A549 (cell line): ENCODE measurements at regions not wholly inside any gene's neighbourhood (a gene's known extent, or its start where the extent isn't known, plus 50 kb on each side); places are given as distances from the start of the nearest gene placed in this dataset.

Experiments used
- ATAC-seq, 2 experiments: fragments of 200-7000 bp in 1 of 2; fragments of >200 bp in 1 of 2; cut with Nextera tagmentation in 1 of 2; cut with Tn5 transposase in 1 of 2; 3 replicates each; pipeline versions ENCODE4 v1.8.0 to v1.9.1; 2018 to 2020; ENCODE audit warnings: mild to moderate bottlenecking in 1 of 2, moderate library complexity in 1 of 2
- CTCF ChIA-PET: fragments of 300-600 bp; sonication (Branson Sonifier 250); formaldehyde crosslinking; extraction: SDS; loops from one replicate; lab custom pipeline; 2021; ENCODE audit warnings: antibody characterized with exemption, inconsistent platforms; lab: Yijun Ruan, JAX
- POLR2A ChIA-PET: fragments of 350-600 bp; formaldehyde crosslinking; extraction: SDS; loops from one replicate; lab custom pipeline; 2021; ENCODE audit warnings: antibody characterized with exemption, inconsistent platforms; lab: Yijun Ruan, JAX
- DNase-seq, 2 experiments: peaks; one replicate each; pipeline versions ENCODE4 v3.0.0 to v3.0.0-alpha.2; 2011 to 2016; ENCODE audit warnings: low read depth in 1 of 2, low spot score in 1 of 2
- FAIRE-seq: peaks from 2 replicates; lab custom pipeline; 2011; peaks lifted over from hg19 to GRCh38; lab: Jason Lieb, UNC
- H3K27ac ChIP-seq, 2 experiments: fragments of >200 bp; sonication (Bioruptor Twin); formaldehyde crosslinking; 3 replicates each; pipeline ENCODE4 v1.5.1; 2016 to 2017
- H3K4me1 ChIP-seq: fragments of >200 bp; sonication (Bioruptor Twin); formaldehyde crosslinking; 3 replicates; pipeline ENCODE4 v1.6.1; 2016
- H3K4me2 ChIP-seq: fragments of >200 bp; sonication (Bioruptor Twin); formaldehyde crosslinking; 3 replicates; pipeline ENCODE4 v1.6.1; 2016
- H3K4me3 ChIP-seq: fragments of >200 bp; sonication (Bioruptor Twin); formaldehyde crosslinking; 3 replicates; pipeline ENCODE4 v1.5.1; 2016
- H3K9me3 ChIP-seq: fragments of >200 bp; sonication (Bioruptor Twin); formaldehyde crosslinking; 3 replicates; pipeline ENCODE4 v1.6.1; 2016
- CBX8 ChIP-seq: fragments of 200-600 bp; sonication (generic); IDR thresholded peaks from 2 replicates; pipeline ENCODE4 v1.6.1; 2016
- CHD4 ChIP-seq: fragments of 200-600 bp; sonication (generic); IDR thresholded peaks from 2 replicates; pipeline ENCODE4 v1.6.1; 2016; ENCODE audit warnings: antibody characterized with exemption, mild to moderate bottlenecking, borderline replicate concordance
- CTCF ChIP-seq: fragments of >200 bp; sonication (Bioruptor Twin); formaldehyde crosslinking; IDR thresholded peaks from 3 replicates; pipeline ENCODE4 v1.5.1; 2016
- FOSB ChIP-seq: fragments of 250-450 bp; sonication (Bioruptor Pico); IDR thresholded peaks from 2 replicates; pipeline ENCODE4 v1.5.0; 2020; ENCODE audit warnings: mild to moderate bottlenecking, moderate library complexity
- FOXS1 ChIP-seq: fragments of 250-450 bp; sonication (Bioruptor Pico); IDR thresholded peaks from 2 replicates; pipeline ENCODE4 v1.5.0; 2020; ENCODE audit warnings: mild to moderate bottlenecking, moderate library complexity
- HDAC2 ChIP-seq: fragments of 200-600 bp; sonication (generic); IDR thresholded peaks from 2 replicates; pipeline ENCODE4 v1.6.1; 2016
- HOXB13 ChIP-seq: fragments of 250-450 bp; sonication (Bioruptor Pico); IDR thresholded peaks from 2 replicates; pipeline ENCODE4 v1.5.0; 2020; ENCODE audit warnings: low read depth, mild to moderate bottlenecking, moderate library complexity
- MAZ ChIP-seq: fragments of 150-350 bp; IDR thresholded peaks from 2 replicates; pipeline ENCODE4 v1.6.1; 2014; ENCODE audit warnings: antibody characterized with exemption, low read depth, low read length, borderline replicate concordance
- MYC ChIP-seq: IDR thresholded peaks from 2 replicates; pipeline ENCODE4 v1.6.1; 2012; ENCODE audit warnings: mild to moderate bottlenecking, inconsistent platforms, low read length, improper control_type of control experiment, borderline replicate concordance
- NPAS2 ChIP-seq: fragments of 250-450 bp; sonication (Bioruptor Pico); IDR thresholded peaks from 2 replicates; pipeline ENCODE4 v1.8.0; 2022; ENCODE audit warnings: mild to moderate bottlenecking, moderate library complexity, borderline replicate concordance
- NR3C1 ChIP-seq: fragments of >200 bp; sonication (Bioruptor Twin); formaldehyde crosslinking; IDR thresholded peaks from 3 replicates; pipeline ENCODE4 v1.6.1; 2017
- PBX3 ChIP-seq: IDR thresholded peaks from 2 replicates; pipeline ENCODE4 v1.6.1; 2012
- PHF8 ChIP-seq: fragments of 200-600 bp; sonication (generic); IDR thresholded peaks from 2 replicates; pipeline ENCODE4 v1.6.1; 2016; ENCODE audit warnings: low read depth, mild to moderate bottlenecking, antibody characterized with exemption, moderate library complexity, borderline replicate concordance
- POLR2A ChIP-seq: IDR thresholded peaks from 2 replicates; pipeline ENCODE4 v1.6.1; 2012; ENCODE audit warnings: mild to moderate bottlenecking, low read length
- RARB ChIP-seq: fragments of 250-450 bp; sonication (Bioruptor Pico); IDR thresholded peaks from 2 replicates; pipeline ENCODE4 v1.8.0; 2021; ENCODE audit warnings: mild to moderate bottlenecking, moderate library complexity
- RCOR1 ChIP-seq: fragments of 150-350 bp; IDR thresholded peaks from 2 replicates; pipeline ENCODE4 v1.6.1; 2014; ENCODE audit warnings: antibody characterized with exemption, low read length, low read depth
- RFX5 ChIP-seq: fragments of 450-650 bp; IDR thresholded peaks from 2 replicates; pipeline ENCODE4 v1.7.1; 2014; ENCODE audit warnings: antibody characterized with exemption, mild to moderate bottlenecking, moderate library complexity
- TFCP2L1 ChIP-seq: fragments of 250-450 bp; sonication (Bioruptor Pico); IDR thresholded peaks from 2 replicates; pipeline ENCODE4 v1.5.0; 2021; ENCODE audit warnings: mild to moderate bottlenecking
- ZFP36 ChIP-seq: fragments of 450-650 bp; IDR thresholded peaks from 2 replicates; pipeline ENCODE4 v1.6.1; 2014; ENCODE audit warnings: borderline replicate concordance; ENCODE audit not compliant: partially characterized antibody
- ZNF302 ChIP-seq: fragments of 250-450 bp; sonication (Bioruptor Pico); IDR thresholded peaks from 2 replicates; pipeline ENCODE4 v1.9.0; 2021; ENCODE audit warnings: inconsistent platforms, mild to moderate bottlenecking, moderate library complexity
- WGBS: methylation state at CpG from one replicate; pipeline ENCODE4 v1.1.6; 2017; ENCODE audit errors: missing lambda C conversion rate; 5-methylcytosine and 5-hydroxymethylcytosine counted together
- TF ChIP-seq, protein P1 (sequence below): fragments of >200 bp; sonication (Bioruptor Twin); formaldehyde crosslinking; IDR thresholded peaks from 3 replicates; pipeline ENCODE4 v1.6.1; 2016
- TF ChIP-seq, protein P2 (sequence below): fragments of 250-450 bp; sonication (Bioruptor Pico); IDR thresholded peaks from 2 replicates; pipeline ENCODE4 v1.5.0; 2021; ENCODE audit warnings: mild to moderate bottlenecking, moderate library complexity, borderline replicate concordance

GRCh38 chr2:88253997-88254396, 83.9 kb downstream of the THNSL2 start:
- no peak overlapping the region for H3K4me3 ChIP-seq
- ATAC-seq, result no peak
- CTCF ChIA-PET, result interaction anchor here (0.6 kb wide), 1 partner anchor 100 kb away, joined by 3 read pairs; no protein-coding TSS in a partner anchor
- no peaks in the 10 kb centered on the region for H3K4me1 ChIP-seq
- H3K27ac ChIP-seq, result no peak overlapping the region
- no peak for FAIRE-seq
- 0% methylated on average over 1 of the region's 1 CpG for WGBS
- no peak for DNase-seq
- TF ChIP-seq TFCP2L1 (CRISPR knock-in tag), result no peak
- TF ChIP-seq, all 56 proteins: peak for 0
- POLR2A ChIA-PET, result no interaction called here
- Histone ChIP-seq H3K9me3 (no peaks in the 10 kb centered on the region), H3K4me2 (no peak overlapping the region)

DNA sequence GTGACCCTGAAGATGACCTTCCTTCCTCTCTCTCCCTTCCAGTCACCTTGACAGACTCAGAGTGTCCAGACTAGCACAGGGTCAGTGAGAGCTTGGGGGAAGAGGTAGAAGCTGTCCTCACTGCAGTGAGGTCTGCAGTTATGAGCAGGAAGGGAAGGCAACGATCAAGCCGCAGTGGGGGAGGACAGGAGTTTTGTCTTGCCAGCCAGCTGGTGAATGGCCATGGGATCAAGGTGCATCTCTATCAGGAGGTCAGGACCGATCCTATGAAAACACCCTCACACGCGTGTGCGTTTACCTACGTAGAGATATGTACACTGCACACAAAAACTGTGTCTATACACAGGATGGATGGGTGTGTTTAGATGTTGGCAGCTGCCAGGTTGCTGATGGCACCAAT, 83.2 kb downstream of the THNSL2 start:
- POLR2A ChIA-PET, result no interaction called here
- CTCF ChIA-PET, result interaction anchor here (0.6 to 1.1 kb wide), 2 partner anchors 101 to 193 kb away, joined by 3 read pairs; no protein-coding TSS in a partner anchor
- no peak for FAIRE-seq

DNA sequence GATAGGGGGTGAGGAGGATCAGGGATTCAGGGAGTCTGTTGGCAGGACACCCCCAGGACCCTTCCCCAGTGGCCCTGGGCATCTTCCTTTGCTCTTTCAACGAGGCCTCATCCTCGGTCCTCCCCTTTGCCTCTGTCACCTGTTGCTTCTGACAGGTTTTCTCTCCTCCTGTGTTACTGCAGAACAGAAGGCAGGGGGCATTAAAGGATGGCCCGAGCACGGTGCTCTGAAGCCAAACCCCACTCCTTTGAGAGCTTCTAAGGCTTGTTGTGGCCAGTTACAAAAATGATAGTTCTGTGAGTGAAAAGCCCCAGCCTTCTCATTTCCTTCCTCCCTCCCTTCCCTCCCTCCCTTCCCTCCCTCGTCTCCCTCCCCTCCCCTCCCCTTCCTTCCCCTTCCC, 82.5 kb downstream of the THNSL2 start:
- FAIRE-seq, result no peak
- CTCF ChIA-PET, result interaction anchor here (1.1 kb wide), 1 partner anchor 192 kb away, joined by 3 read pairs; no protein-coding TSS in a partner anchor
- Histone ChIP-seq H3K4me1 (no peaks in the 10 kb centered on the region), H3K27ac (no peak overlapping the region), H3K4me2 (no peak overlapping the region), H3K4me3 (no peak overlapping the region), H3K9me3 (no peaks in the 10 kb centered on the region)
- 2% methylated on average over 4 of the region's 5 CpGs for WGBS
- TF ChIP-seq MYC, result no peak
- no peak for TF ChIP-seq RCOR1
- no peak for TF ChIP-seq FOSB (CRISPR knock-in tag)
- TF ChIP-seq NR3C1, result no peak
- no peak for TF ChIP-seq RFX5
- TF ChIP-seq ZNF302, result no peak
- no peak for TF ChIP-seq HOXB13 (CRISPR knock-in tag)
- no peak for TF ChIP-seq CTCF
- no peak for TF ChIP-seq RARB (CRISPR knock-in tag)
- no peak for TF ChIP-seq PHF8
- TF ChIP-seq CHD4, result no peak
- TF ChIP-seq ZFP36, result no peak
- no peak for TF ChIP-seq POLR2A
- no peak for TF ChIP-seq TFCP2L1 (CRISPR knock-in tag)
- TF ChIP-seq, protein P1, sequence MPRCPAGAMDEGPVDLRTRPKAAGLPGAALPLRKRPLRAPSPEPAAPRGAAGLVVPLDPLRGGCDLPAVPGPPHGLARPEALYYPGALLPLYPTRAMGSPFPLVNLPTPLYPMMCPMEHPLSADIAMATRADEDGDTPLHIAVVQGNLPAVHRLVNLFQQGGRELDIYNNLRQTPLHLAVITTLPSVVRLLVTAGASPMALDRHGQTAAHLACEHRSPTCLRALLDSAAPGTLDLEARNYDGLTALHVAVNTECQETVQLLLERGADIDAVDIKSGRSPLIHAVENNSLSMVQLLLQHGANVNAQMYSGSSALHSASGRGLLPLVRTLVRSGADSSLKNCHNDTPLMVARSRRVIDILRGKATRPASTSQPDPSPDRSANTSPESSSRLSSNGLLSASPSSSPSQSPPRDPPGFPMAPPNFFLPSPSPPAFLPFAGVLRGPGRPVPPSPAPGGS, result no peak
- TF ChIP-seq, protein P2, sequence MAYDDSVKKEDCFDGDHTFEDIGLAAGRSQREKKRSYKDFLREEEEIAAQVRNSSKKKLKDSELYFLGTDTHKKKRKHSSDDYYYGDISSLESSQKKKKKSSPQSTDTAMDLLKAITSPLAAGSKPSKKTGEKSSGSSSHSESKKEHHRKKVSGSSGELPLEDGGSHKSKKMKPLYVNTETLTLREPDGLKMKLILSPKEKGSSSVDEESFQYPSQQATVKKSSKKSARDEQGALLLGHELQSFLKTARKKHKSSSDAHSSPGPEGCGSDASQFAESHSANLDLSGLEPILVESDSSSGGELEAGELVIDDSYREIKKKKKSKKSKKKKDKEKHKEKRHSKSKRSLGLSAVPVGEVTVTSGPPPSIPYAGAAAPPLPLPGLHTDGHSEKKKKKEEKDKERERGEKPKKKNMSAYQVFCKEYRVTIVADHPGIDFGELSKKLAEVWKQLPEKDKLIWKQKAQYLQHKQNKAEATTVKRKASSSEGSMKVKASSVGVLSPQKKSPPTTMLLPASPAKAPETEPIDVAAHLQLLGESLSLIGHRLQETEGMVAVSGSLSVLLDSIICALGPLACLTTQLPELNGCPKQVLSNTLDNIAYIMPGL (CRISPR knock-in tag), result no peak
- TF ChIP-seq PBX3, result no peak
- TF ChIP-seq NPAS2, result no peak
- TF ChIP-seq FOXS1 (CRISPR knock-in tag), result no peak
- no peak for ATAC-seq
- POLR2A ChIA-PET, result no interaction called here
- DNase-seq, result no peak

More for the DNA sequence above, 83.2 kb downstream of the THNSL2 start:
- TF ChIP-seq CBX8 (no peak), MAZ (no peak), HDAC2 (no peak), ZFP36 (no peak), NR3C1 (no peak)
- no peak overlapping the region for H3K4me3 ChIP-seq
- WGBS, result 67% methylated on average over 7 of the region's 7 CpGs
- no peak overlapping the region for H3K4me2 ChIP-seq
- DNase-seq, result no peak
- no peak overlapping the region for H3K27ac ChIP-seq
- ATAC-seq, result no peak
- no peaks in the 10 kb centered on the region for H3K9me3 ChIP-seq
- no peaks in the 10 kb centered on the region for H3K4me1 ChIP-seq
